GM12878 (cell line): ENCODE measurements at regions not wholly inside any gene's neighbourhood (a gene's known extent, or its start where the extent isn't known, plus 50 kb on each side); places are given as distances from the start of the nearest gene placed in this dataset.

Experiments used
- ATAC-seq: fragments of 200-7000 bp; cut with Tn5 transposase; 3 replicates; pipeline ENCODE4 v1.9.1; 2020; ENCODE audit warnings: mild to moderate bottlenecking, moderate library complexity
- BruUV-seq: library from RNA; stranded (reverse); fragments of 400-500 nt; replicated peaks from 2 replicates; lab custom pipeline; 2021; lab: Mats Ljungman, UMichigan
- CTCF ChIA-PET: fragments of 300-600 bp; sonication (Branson Sonifier 250); formaldehyde crosslinking; extraction: SDS; loops from one replicate; lab custom pipeline; 2021; ENCODE audit warnings: inconsistent platforms; lab: Yijun Ruan, JAX
- POLR2A ChIA-PET: fragments of 350-600 bp; formaldehyde crosslinking; extraction: SDS; loops from one replicate; lab custom pipeline; 2021; ENCODE audit warnings: inconsistent platforms; lab: Charles Lee
- RAD21 ChIA-PET: fragments of 300-600 bp; sonication (Branson Sonifier 250); formaldehyde crosslinking; loops from one replicate; lab custom pipeline; 2023; ENCODE audit warnings: antibody characterized with exemption; ENCODE audit not compliant: unreplicated experiment; lab: Charles Lee
- SMC1A ChIA-PET: fragments of 300-600 bp; sonication (Branson Sonifier 250); formaldehyde crosslinking; loops from one replicate; lab custom pipeline; 2023; ENCODE audit not compliant: unreplicated experiment, uncharacterized antibody; lab: Charles Lee
- DNase-seq: peaks from one replicate; pipeline ENCODE4 v3.0.0-alpha.2; 2011; ENCODE audit warnings: low read depth, low spot score
- FAIRE-seq: peaks from 3 replicates; lab custom pipeline; 2011; peaks lifted over from hg19 to GRCh38; lab: Jason Lieb, UNC
- H2AFZ ChIP-seq: 2 replicates; pipeline ENCODE4 v1.6.0; 2011; ENCODE audit warnings: low read depth, low read length, control low read depth; ENCODE audit not compliant: control insufficient read depth
- H3K27ac ChIP-seq: 2 replicates; pipeline ENCODE4 v1.5.1; 2011; ENCODE audit warnings: control low read depth; ENCODE audit not compliant: control insufficient read depth, insufficient read depth
- H3K27me3 ChIP-seq, 2 experiments: replicated peaks in 1 of 2; 2 replicates each; pipeline versions ENCODE4 v1.6.0 to v1.6.1; 2011; ENCODE audit warnings: low read length in 1 of 2; ENCODE audit not compliant: control insufficient read depth in 2 of 2, insufficient read depth in 2 of 2
- H3K36me3 ChIP-seq, 2 experiments: 2 replicates each; pipeline ENCODE4 v1.5.1; 2011; ENCODE audit warnings: low read length in 1 of 2; ENCODE audit not compliant: control insufficient read depth in 2 of 2, insufficient read depth in 2 of 2
- H3K4me1 ChIP-seq: 2 replicates; pipeline ENCODE4 v1.6.1; 2011; ENCODE audit warnings: mild to moderate bottlenecking, low read length, moderate library complexity, mixed read lengths; ENCODE audit not compliant: control insufficient read depth, insufficient read depth
- H3K4me2 ChIP-seq: 2 replicates; pipeline ENCODE4 v1.6.0; 2011; ENCODE audit warnings: control low read depth; ENCODE audit not compliant: control insufficient read depth, insufficient read depth
- H3K4me3 ChIP-seq: fragments of 200-600 bp; sonication (generic); 2 replicates; pipeline ENCODE4 v1.5.1; 2016
- H3K79me2 ChIP-seq: 2 replicates; pipeline ENCODE4 v1.6.0; 2011; ENCODE audit warnings: low read length; ENCODE audit not compliant: control insufficient read depth, insufficient read depth
- H3K9ac ChIP-seq: 2 replicates; pipeline ENCODE4 v1.8.0; 2011; ENCODE audit warnings: low read length, control low read depth, mixed read lengths; ENCODE audit not compliant: control insufficient read depth, insufficient read depth
- H3K9me3 ChIP-seq: replicated peaks from 3 replicates; pipeline ENCODE4 v1.5.1; 2011; ENCODE audit warnings: mild to moderate bottlenecking, low read length; ENCODE audit not compliant: control insufficient read depth, insufficient read depth
- H4K20me1 ChIP-seq: 2 replicates; pipeline ENCODE4 v1.6.0; 2011; ENCODE audit not compliant: control insufficient read depth, insufficient read depth
- ASH2L ChIP-seq: fragments of 300-600, 200-600 bp; sonication (generic); IDR thresholded peaks from 2 replicates; pipeline ENCODE4 v1.6.1; 2017; ENCODE audit warnings: low read depth, mild to moderate bottlenecking, borderline replicate concordance
- ELK1 ChIP-seq: IDR thresholded peaks from 2 replicates; pipeline ENCODE4 v1.6.1; 2012; ENCODE audit warnings: low read depth, low read length, improper control_type of control experiment
- HCFC1 ChIP-seq: fragments of 150-350 bp; IDR thresholded peaks from 2 replicates; pipeline ENCODE4 v1.6.1; 2014; ENCODE audit warnings: low read length
- MTA3 ChIP-seq: IDR thresholded peaks from 2 replicates; pipeline ENCODE4 v1.6.1; 2012; ENCODE audit warnings: low read length, inconsistent platforms, borderline replicate concordance
- MYB ChIP-seq: fragments of 150-350 bp; IDR thresholded peaks from 2 replicates; pipeline ENCODE4 v1.6.1; 2014; ENCODE audit warnings: mild to moderate bottlenecking, low read depth, low read length, borderline replicate concordance
- MYC ChIP-seq: IDR thresholded peaks from 2 replicates; pipeline ENCODE4 v1.6.1; 2011; ENCODE audit warnings: mild to moderate bottlenecking, low read length, moderate library complexity, inconsistent platforms; ENCODE audit not compliant: insufficient read depth, insufficient replicate concordance, insufficient read length, severe bottlenecking
- RAD51 ChIP-seq: fragments of 450-650 bp; IDR thresholded peaks from 2 replicates; pipeline ENCODE4 v1.6.1; 2016; ENCODE audit warnings: moderate library complexity, mild to moderate bottlenecking, inconsistent platforms
- SMC3 ChIP-seq: IDR thresholded peaks from 2 replicates; pipeline ENCODE4 v1.6.1; 2011; ENCODE audit warnings: low read length, improper control_type of control experiment, borderline replicate concordance
- TAF1 ChIP-seq: IDR thresholded peaks from 2 replicates; pipeline ENCODE4 v1.6.1; 2011; ENCODE audit warnings: mild to moderate bottlenecking, low read depth, low read length, borderline replicate concordance
- YY1 ChIP-seq: IDR thresholded peaks from 2 replicates; pipeline ENCODE4 v1.6.1; 2011; ENCODE audit warnings: low read depth, mild to moderate bottlenecking, low read length
- ZBTB40 ChIP-seq: fragments of 450-650 bp; IDR thresholded peaks from 2 replicates; pipeline ENCODE4 v1.6.1; 2016; ENCODE audit warnings: mild to moderate bottlenecking, moderate library complexity, borderline replicate concordance
- WGBS: methylation state at CpG from one replicate; pipeline ENCODE4 v1.1.6; 2016; ENCODE audit warnings: low lambda C conversion rate; ENCODE audit not compliant: insufficient replicate concordance, insufficient coverage; ENCODE audit errors: missing lambda C conversion rate; 5-methylcytosine and 5-hydroxymethylcytosine counted together
- in situ Hi-C: fragments of 300-500 bp; cut with MboI; formaldehyde crosslinking; loops from 9 replicates; pipeline ENCODE4 v1.14.3; 2018; ENCODE audit warnings: mixed read lengths
- intact Hi-C: fragments of 100-400 bp; cut with micrococcal nuclease; formaldehyde crosslinking; loops from one replicate; pipeline ENCODE4 v1.14.2; 2022; ENCODE audit not compliant: unreplicated experiment
- TF ChIP-seq, protein P1 (sequence below), 3 experiments: IDR thresholded peaks in 2 of 3; conservative IDR thresholded peaks in 1 of 3; 2 replicates each; pipeline ENCODE4 v1.5.1; 2011; ENCODE audit warnings: low read depth in 3 of 3, low read length in 3 of 3, mild to moderate bottlenecking in 3 of 3, control low read depth in 2 of 3, moderate library complexity in 2 of 3, inconsistent platforms in 1 of 3, mixed read lengths in 1 of 3; ENCODE audit not compliant: control insufficient read depth in 2 of 3, insufficient read depth in 1 of 3; ENCODE audit errors: extremely low read depth in 1 of 3
- TF ChIP-seq, protein P2 (sequence below): fragments of 450-650 bp; IDR thresholded peaks from 2 replicates; pipeline ENCODE4 v1.6.1; 2017; ENCODE audit warnings: low read depth, mild to moderate bottlenecking, moderate library complexity

- Histone ChIP-seq H3K4me3 (no peak overlapping the region), H3K27ac (no peak overlapping the region), H3K4me2 (no peak overlapping the region), H2AFZ (no peak overlapping the region), H3K79me2 (no peaks in the 10 kb centered on the region), H3K9me3 (no peaks in the 10 kb centered on the region), H3K4me1 (no peaks in the 10 kb centered on the region), H3K27me3 (no peaks in the 10 kb centered on the region), H3K36me3 (no peaks in the 10 kb centered on the region), H4K20me1 (no peaks in the 10 kb centered on the region), H3K9ac (no peak overlapping the region)
- DNase-seq (no peak), FAIRE-seq (no peak), ATAC-seq (no peak)
- no TSS peak for BruUV-seq
- WGBS, result 9% methylated on average over 1 of the region's 1 CpG
- no peak for TF ChIP-seq ELK1
- no peak for TF ChIP-seq MYC
- TF ChIP-seq YY1, result no peak
- TF ChIP-seq, protein P1, sequence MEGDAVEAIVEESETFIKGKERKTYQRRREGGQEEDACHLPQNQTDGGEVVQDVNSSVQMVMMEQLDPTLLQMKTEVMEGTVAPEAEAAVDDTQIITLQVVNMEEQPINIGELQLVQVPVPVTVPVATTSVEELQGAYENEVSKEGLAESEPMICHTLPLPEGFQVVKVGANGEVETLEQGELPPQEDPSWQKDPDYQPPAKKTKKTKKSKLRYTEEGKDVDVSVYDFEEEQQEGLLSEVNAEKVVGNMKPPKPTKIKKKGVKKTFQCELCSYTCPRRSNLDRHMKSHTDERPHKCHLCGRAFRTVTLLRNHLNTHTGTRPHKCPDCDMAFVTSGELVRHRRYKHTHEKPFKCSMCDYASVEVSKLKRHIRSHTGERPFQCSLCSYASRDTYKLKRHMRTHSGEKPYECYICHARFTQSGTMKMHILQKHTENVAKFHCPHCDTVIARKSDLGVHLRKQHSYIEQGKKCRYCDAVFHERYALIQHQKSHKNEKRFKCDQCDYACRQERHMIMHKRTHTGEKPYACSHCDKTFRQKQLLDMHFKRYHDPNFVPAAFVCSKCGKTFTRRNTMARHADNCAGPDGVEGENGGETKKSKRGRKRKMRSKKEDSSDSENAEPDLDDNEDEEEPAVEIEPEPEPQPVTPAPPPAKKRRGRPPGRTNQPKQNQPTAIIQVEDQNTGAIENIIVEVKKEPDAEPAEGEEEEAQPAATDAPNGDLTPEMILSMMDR (IDR thresholded peaks at IDR 0.05 in 2 of 3, conservative IDR thresholded peaks at IDR 0.05 in 1 of 3; ENCODE audit: control insufficient read depth in 2 of 3, extremely low read depth in 1 of 3, insufficient read depth in 1 of 3, low read depth in 3 of 3, low read length in 3 of 3), result no peak
- TF ChIP-seq RAD51, result no peak
- no peak for TF ChIP-seq SMC3
- no peak for TF ChIP-seq TAF1
- no peak for TF ChIP-seq HCFC1
- no peak for TF ChIP-seq ZBTB40
- TF ChIP-seq, protein P2, sequence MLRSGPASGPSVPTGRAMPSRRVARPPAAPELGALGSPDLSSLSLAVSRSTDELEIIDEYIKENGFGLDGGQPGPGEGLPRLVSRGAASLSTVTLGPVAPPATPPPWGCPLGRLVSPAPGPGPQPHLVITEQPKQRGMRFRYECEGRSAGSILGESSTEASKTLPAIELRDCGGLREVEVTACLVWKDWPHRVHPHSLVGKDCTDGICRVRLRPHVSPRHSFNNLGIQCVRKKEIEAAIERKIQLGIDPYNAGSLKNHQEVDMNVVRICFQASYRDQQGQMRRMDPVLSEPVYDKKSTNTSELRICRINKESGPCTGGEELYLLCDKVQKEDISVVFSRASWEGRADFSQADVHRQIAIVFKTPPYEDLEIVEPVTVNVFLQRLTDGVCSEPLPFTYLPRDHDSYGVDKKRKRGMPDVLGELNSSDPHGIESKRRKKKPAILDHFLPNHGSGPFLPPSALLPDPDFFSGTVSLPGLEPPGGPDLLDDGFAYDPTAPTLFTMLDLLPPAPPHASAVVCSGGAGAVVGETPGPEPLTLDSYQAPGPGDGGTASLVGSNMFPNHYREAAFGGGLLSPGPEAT, result no peak
- no peak for TF ChIP-seq MTA3
- TF ChIP-seq ASH2L, result no peak
- TF ChIP-seq MYB, result no peak
- intact Hi-C loops (no loop called here), in situ Hi-C loops (no loop called here)
- CTCF ChIA-PET, result interaction anchor here (1.1 kb wide), 1 partner anchor 22 kb away, joined by 3 read pairs; no protein-coding TSS in a partner anchor
- SMC1A ChIA-PET, result interaction anchor here (0.6 to 1.5 kb wide), 5 partner anchors 9 to 419 kb away, joined by 3 to 5 read pairs (median 3); no protein-coding TSS in a partner anchor
- POLR2A ChIA-PET, result no interaction called here
- RAD21 ChIA-PET, result no interaction called here
Measured at GRCh38 chr4:114062499-114062898, 83.1 kb upstream of the ARSJ start.
